HG03066 (cell line): ENCODE measurements at regions not wholly inside any gene's neighbourhood (a gene's known extent, or its start where the extent isn't known, plus 50 kb on each side); places are given as distances from the start of the nearest gene placed in this dataset.

Experiments used
- ATAC-seq: cut with Tn5 transposase; IDR thresholded peaks from one replicate; pipeline ENCODE4 v1.9.1; 2021; ENCODE audit warnings: low read depth; ENCODE audit not compliant: unreplicated experiment

GRCh38 chr16:86791287-86792035 lies 213.1 kb downstream of the FOXL1 start:
- no peak for ATAC-seq

DNA sequence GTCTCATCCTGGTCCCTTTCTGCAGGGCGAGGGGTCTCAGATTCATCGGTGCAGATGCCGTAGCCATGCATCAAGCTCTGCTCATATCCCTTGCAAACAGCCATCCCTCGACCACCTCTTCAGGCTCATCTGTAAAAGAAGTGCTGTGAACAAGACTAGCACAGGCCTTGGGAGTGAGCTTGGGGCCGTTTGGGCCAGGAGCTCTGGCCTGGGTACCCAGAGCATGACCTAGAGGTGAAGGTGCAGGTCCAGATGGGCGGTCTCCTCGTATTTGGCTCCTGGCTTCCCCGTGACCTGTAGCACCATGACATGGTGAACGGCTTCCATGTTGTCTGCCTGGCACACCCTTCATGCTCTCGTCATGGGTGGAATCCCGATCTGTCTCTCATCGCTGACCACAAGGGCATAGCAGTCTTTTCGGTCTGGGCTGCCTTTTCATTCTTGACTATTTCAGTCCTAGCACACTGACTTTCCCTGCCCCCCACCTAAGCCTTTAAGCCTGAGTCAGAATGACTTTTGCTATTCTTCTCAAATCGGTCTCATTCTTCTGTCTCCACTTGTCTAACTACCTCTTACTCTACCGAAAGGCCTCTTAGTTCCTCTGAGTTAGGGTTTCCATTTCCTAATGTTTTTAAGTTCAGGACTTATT lies 216.0 kb downstream of the FOXL1 start:
- no peak for ATAC-seq

DNA sequence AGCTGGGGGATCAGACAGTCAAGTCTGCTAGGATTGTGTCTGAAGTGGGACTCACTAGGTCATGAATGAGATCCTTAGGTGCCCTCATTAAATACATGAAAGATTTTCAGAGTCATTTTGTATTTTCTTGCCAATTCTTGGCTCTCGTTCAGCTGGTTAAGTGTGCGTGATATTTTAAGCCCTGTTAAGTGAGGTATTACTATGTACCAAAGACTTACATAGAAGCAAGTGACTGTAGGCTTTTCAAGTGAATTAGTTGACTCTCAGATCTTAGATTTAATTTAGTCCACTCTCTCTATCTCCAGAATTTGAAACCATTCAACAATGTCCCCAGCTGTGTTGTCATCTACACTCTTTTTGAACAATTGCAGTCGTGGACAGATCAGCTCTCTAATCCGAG lies 219.4 kb downstream of the FOXL1 start:
- no peak for ATAC-seq

GRCh38 chr16:86798247-86799041 lies 220.1 kb downstream of the FOXL1 start:
- no peak for ATAC-seq

GRCh38 chr16:86799367-86799766 lies 221.0 kb downstream of the FOXL1 start:
- no peak for ATAC-seq

GRCh38 chr16:86800894-86801293 lies 222.5 kb downstream of the FOXL1 start:
- ATAC-seq: no peak

DNA sequence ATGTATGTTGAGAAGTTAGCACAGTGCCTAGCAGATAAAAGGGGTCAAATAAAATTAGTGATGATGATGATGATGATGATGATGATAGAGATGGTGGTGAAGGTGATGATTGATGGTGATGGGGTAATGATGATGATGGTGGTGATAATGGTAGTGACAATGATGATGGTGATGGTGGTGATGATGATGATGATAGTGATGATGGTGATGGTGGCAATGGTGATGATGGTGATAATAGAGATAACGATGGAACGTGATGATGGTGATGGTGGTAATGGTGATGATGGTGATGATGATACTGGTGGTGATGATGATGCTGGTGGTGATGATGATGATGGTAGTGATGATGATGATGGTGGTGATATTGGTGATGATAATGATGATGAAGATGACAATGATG lies 223.7 kb downstream of the FOXL1 start:
- no peak for ATAC-seq

DNA sequence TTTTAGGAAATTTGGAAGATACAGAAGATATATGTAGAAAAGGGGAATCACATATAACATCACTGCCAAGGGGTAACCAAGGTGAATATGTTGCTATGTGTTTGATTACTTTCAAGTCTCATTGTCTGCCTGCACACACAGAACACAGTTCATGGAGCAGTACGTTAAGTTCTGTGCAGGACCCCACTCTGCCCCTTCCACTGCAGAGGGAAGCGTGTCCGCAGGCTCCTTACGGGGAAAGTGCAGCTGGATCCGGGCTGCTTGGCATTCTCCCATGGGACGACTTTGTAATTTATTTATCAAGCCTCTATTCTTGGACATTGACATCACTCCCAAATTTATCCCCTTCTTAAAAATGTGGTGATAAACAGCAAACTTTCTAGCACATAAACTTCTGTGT lies 226.8 kb downstream of the FOXL1 start:
- no peak for ATAC-seq

GRCh38 chr16:86806181-86806837 lies 228.0 kb downstream of the FOXL1 start:
- no peak for ATAC-seq

- no peak for ATAC-seq
Observed at GRCh38 chr16:86806838-86807351, 228.5 kb downstream of the FOXL1 start.

DNA sequence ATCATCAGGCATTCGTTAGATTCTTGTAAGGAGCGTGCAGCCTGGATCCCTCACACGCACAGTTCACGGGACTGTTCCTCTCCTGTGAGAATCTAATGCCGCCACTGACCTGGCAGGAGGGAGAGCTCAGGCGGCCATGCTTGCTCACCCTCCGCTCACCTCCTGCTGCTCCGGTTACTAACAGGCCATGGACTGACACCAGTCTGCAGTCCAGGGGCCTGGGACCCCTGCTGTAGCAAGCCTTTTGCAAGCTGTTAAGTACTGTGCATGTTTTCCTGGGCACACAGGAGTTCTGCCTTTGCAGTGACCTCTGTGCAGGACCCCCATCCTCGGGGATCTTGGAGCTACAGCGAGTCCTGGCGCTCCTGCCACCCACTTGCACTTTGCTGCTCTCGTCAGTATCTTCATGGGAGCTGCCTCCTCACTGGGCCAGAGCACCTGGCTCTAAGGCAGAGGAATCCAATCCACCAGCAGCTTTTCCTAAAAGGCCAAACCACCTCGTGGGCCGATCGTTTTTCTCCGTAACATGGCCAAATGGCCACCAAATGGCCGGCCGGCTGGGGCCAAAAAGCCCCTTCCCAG lies 230.6 kb downstream of the FOXL1 start:
- no peak for ATAC-seq

DNA sequence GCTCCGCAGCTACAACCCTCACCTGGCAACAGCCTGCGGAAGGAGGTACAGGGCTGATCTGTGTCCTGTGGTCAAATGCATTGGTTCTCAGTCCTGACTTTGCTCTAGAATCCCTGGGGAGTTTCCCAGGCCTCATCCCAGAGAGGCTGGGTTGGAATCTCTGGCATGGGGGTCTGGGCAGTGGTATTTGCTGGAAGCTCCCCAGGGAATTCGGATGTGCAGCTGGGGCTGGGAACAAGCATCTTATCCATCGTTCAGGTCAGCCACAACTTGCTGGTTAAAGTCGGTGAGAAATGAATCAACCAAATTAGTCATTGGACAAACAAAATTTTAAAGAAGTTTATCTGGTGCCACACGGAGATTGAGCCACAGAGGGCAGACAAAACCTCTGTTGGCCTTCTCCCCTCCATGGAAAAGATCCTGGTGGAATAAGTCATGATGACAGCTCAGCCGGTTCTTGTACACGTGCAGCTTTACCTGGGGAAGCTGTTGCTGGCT lies 231.2 kb downstream of the FOXL1 start:
- ATAC-seq: no peak

DNA sequence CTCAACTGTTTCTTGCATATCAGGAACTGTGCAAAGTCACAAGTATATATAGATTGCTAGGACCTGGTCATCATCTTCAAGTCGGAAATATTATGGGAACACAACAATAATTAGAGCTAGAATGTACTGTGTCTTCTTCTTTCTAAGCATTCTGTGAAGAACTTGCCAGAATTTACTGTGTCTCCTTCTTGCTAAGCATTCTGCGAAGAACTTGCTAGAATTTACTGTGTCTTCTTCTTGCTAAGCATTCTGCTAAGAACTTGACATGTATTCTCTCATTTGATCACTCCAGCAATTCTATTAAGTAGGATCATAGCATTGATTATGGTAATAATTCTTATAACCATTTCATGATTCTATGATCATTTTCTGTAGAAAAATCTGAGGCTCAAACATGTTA lies 231.7 kb downstream of the FOXL1 start:
- ATAC-seq: no peak

DNA sequence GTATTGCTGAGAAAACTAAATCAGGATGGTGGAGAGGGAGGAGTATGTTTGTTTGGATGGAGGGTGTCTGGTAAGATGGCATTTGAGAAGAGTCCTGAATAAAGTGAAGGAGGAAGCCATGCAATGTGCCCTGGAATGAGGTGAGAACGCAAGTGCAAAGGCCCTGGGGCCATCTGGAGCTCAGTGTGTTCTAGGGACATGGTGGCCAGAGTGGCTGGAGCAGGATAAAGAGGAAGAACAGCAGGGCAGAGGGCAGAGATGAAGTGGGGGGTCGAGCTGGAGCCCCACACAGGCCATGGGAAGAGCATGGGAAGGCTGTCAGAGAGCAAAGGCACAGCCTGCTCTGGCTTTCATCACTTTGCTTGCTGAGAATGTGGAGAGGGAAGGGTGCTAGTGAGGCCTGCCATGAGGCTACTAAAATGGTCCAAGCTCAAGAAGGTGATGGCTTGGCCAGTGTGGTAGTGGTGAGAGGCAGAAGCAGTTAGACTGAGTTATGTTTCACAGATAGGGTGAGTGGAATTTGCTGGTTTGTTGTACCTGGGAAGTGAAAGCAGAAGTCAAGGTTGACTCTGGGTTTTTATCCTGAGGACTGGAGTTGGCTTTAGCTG lies 234.1 kb downstream of the FOXL1 start:
- ATAC-seq: no peak

GRCh38 chr16:86814256-86814655 lies 235.9 kb downstream of the FOXL1 start:
- ATAC-seq: no peak

DNA sequence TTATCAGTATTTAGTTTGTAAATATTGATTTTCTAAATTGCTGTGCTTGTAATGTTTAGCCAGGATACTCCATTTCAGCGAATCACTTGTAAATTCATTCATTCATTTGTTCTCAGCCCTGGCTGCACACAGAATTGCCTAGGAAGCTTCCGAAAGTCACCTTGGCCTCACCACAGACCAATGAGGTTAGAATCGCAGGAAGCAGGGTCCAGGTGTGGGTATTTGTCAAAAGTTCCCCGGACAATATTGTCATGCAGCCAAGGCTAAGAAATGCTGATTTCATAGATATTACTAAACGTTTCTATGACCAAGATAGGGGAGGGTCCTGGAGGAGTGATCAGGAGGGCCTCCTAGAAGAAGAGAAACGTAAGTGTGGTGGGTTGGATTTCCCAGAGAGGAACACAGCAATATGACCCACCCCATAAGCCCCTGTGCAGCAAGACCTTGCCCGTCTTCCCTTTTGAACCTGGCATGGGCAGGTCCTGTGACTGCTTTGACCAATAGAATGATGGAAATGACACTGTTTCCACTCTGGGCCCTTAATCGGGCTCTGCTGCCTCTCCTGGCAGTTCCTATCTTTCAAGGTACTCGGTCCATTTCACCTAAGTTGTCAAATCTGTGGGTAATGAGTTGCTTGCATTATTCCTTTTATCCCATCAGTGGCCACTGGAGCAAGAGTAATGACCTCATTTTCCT lies 238.7 kb downstream of the FOXL1 start:
- ATAC-seq: no peak

DNA sequence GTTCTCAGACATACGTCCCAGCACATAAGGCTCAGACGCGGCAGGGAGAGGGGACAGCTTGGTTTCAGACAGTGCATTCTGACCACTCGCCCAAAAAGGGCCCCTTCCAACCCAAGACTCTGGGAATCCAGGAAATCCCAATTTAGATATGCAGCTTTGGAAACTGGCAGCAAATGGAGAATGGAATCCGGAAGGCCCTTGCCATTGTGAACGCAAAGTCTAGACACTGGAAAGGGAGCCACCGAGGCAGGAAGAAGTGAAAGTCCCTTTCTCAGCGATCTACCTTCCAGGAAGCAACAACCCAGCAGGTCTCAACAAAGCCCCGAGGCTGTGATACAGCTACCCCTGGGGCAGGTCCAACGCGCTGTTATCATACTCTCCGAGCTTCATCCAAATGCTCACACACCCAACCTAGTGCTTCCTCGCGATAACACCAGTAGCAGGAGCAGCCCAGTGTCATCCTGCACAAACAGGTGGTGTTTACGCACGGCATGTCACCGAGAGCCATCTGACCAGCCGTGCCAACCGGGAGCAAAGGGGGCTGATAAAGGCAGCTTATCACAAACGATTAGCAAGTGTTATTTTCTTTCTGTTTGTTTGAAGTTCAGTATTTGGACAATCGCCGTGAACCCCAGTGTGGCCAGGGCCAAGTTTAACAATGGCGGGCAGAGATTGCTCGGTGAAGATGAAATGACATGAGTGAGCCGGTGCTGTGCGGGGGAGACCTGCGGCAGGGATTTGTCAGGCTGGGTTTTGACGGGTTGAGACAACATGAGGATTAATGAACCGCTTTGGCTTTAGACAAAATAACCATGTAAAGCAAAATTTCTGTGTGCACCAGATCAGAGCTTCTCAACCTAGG lies 240.6 kb downstream of the FOXL1 start:
- ATAC-seq: no peak

GRCh38 chr16:86819533-86819892 lies 241.2 kb downstream of the FOXL1 start:
- ATAC-seq: no peak
